Smooth muscle cell (in vitro differentiated cells): ENCODE measurements at regions not wholly inside any gene's neighbourhood (a gene's known extent, or its start where the extent isn't known, plus 50 kb on each side); places are given as distances from the start of the nearest gene placed in this dataset.

Experiments used
- DNase-seq: peaks from one replicate; lab custom pipeline; 2025; ENCODE audit not compliant: unreplicated experiment; lab: John Stamatoyannopoulos, UW
- H2AFZ ChIP-seq: fragments of 200-600 bp; sonication (generic); 2 replicates; pipeline ENCODE4 v1.6.0; 2016; ENCODE audit warnings: antibody characterized with exemption, low read depth, mild to moderate bottlenecking
- H3F3A ChIP-seq: fragments of 200-600 bp; sonication (generic); 2 replicates; pipeline ENCODE4 v1.6.0; 2017; ENCODE audit warnings: antibody characterized with exemption, low read depth
- H3K27ac ChIP-seq: fragments of 200-600 bp; sonication (generic); 2 replicates; pipeline ENCODE4 v1.5.1; 2016; ENCODE audit warnings: low read depth, mild to moderate bottlenecking
- H3K27me3 ChIP-seq: fragments of 200-600 bp; sonication (generic); 2 replicates; pipeline ENCODE4 v1.6.1; 2016; ENCODE audit warnings: low read depth, mild to moderate bottlenecking
- H3K36me3 ChIP-seq: fragments of 200-600 bp; sonication (generic); 2 replicates; pipeline ENCODE4 v1.5.1; 2016; ENCODE audit warnings: low read depth
- H3K4me1 ChIP-seq: fragments of 200-600 bp; sonication (generic); 2 replicates; pipeline ENCODE4 v1.5.1; 2016; ENCODE audit warnings: low read depth
- H3K4me2 ChIP-seq: fragments of 200-600 bp; sonication (generic); 2 replicates; pipeline ENCODE4 v1.6.0; 2016; ENCODE audit warnings: mild to moderate bottlenecking
- H3K4me3 ChIP-seq: fragments of 200-600 bp; sonication (generic); 2 replicates; pipeline ENCODE4 v1.5.1; 2016; ENCODE audit warnings: mild to moderate bottlenecking
- H3K79me2 ChIP-seq: fragments of 200-600 bp; sonication (generic); 2 replicates; pipeline ENCODE4 v1.6.0; 2016; ENCODE audit warnings: low read depth, mild to moderate bottlenecking
- H3K9ac ChIP-seq: fragments of 200-600 bp; sonication (generic); 2 replicates; pipeline ENCODE4 v1.6.0; 2016; ENCODE audit warnings: low read depth
- H3K9me3 ChIP-seq: fragments of 200-600 bp; sonication (generic); replicated peaks from 2 replicates; pipeline ENCODE4 v1.5.1; 2016; ENCODE audit warnings: low read depth
- H4K20me1 ChIP-seq: fragments of 200-600 bp; sonication (generic); 2 replicates; pipeline ENCODE4 v1.6.0; 2016; ENCODE audit warnings: low read depth
- CTCF ChIP-seq: fragments of 200-600 bp; sonication (generic); IDR thresholded peaks from 2 replicates; pipeline ENCODE4 v1.5.1; 2017; ENCODE audit warnings: borderline replicate concordance, mild to moderate bottlenecking, antibody characterized with exemption; ENCODE audit not compliant: insufficient read depth, poor library complexity, severe bottlenecking
- WGBS: methylation state at CpG from one replicate; pipeline ENCODE4 v1.1.7; 2016; ENCODE audit warnings: low lambda C conversion rate; 5-methylcytosine and 5-hydroxymethylcytosine counted together

GRCh38 chr1:48127735-48128685, 94.5 kb upstream of the SLC5A9 start:
- Histone ChIP-seq H3K4me3 (no peak overlapping the region), H3K27ac (no peak overlapping the region), H3K4me2 (no peak overlapping the region), H3K9ac (no peak overlapping the region), H3F3A (no peaks in the 10 kb centered on the region), H3K36me3 (no peaks in the 10 kb centered on the region), H3K9me3 (no peaks in the 10 kb centered on the region), H3K27me3 (peaks cover 16% of the 10 kb centered on the region), H4K20me1 (no peaks in the 10 kb centered on the region), H3K79me2 (no peaks in the 10 kb centered on the region), H2AFZ (no peak overlapping the region), H3K4me1 (no peaks in the 10 kb centered on the region)
- TF ChIP-seq CTCF = no peak
- DNase-seq = no peak
- WGBS = 78% methylated on average over 5 of the region's 5 CpGs

GRCh38 chr1:48123647-48124046, 98.9 kb upstream of the SLC5A9 start:
- H3K4me2 ChIP-seq = no peak overlapping the region

GRCh38 chr1:48121955-48122354, 100.6 kb upstream of the SLC5A9 start:
- Histone ChIP-seq H3K79me2 (no peaks in the 10 kb centered on the region), H3K9me3 (peaks cover 5% of the 10 kb centered on the region), H3K27ac (no peak overlapping the region), H3K4me2 (no peak overlapping the region), H3K4me3 (no peak overlapping the region), H3F3A (no peaks in the 10 kb centered on the region), H3K36me3 (no peaks in the 10 kb centered on the region), H3K4me1 (no peaks in the 10 kb centered on the region), H2AFZ (no peak overlapping the region), H3K27me3 (no peaks in the 10 kb centered on the region), H3K9ac (no peak overlapping the region), H4K20me1 (no peaks in the 10 kb centered on the region)
- no peak for DNase-seq
- WGBS = 59% methylated on average over 4 of the region's 4 CpGs
- no peak for TF ChIP-seq CTCF

More at GRCh38 chr1:48123647-48124046, 98.9 kb upstream of the SLC5A9 start:
- H3K79me2 ChIP-seq = no peaks in the 10 kb centered on the region
- H4K20me1 ChIP-seq = no peaks in the 10 kb centered on the region
- no peak overlapping the region for H2AFZ ChIP-seq
- no peak overlapping the region for H3K27ac ChIP-seq
- no peaks in the 10 kb centered on the region for H3F3A ChIP-seq
- H3K27me3 ChIP-seq = peaks cover 5% of the 10 kb centered on the region
- DNase-seq = no peak
- WGBS = 100% methylated on average over 1 of the region's 1 CpG
- no peak overlapping the region for H3K9ac ChIP-seq
- H3K4me1 ChIP-seq = no peaks in the 10 kb centered on the region
- no peaks in the 10 kb centered on the region for H3K9me3 ChIP-seq
- no peak for TF ChIP-seq CTCF
- H3K4me3 ChIP-seq = no peak overlapping the region
- H3K36me3 ChIP-seq = no peaks in the 10 kb centered on the region

- Histone ChIP-seq H3K79me2 (no peaks in the 10 kb centered on the region), H4K20me1 (no peaks in the 10 kb centered on the region), H3K4me3 (no peak overlapping the region), H3K4me2 (no peak overlapping the region), H3K27me3 (no peaks in the 10 kb centered on the region), H3K36me3 (no peaks in the 10 kb centered on the region), H3K4me1 (no peaks in the 10 kb centered on the region), H3K9ac (no peak overlapping the region), H2AFZ (no peak overlapping the region), H3F3A (no peaks in the 10 kb centered on the region), H3K9me3 (peaks cover 5% of the 10 kb centered on the region), H3K27ac (no peak overlapping the region)
- DNase-seq = no peak
- TF ChIP-seq CTCF = no peak
Measured at GRCh38 chr1:48120621-48121020, 101.9 kb upstream of the SLC5A9 start.
